Upper lobe of right lung (tissue), 1 donor: ENCODE measurements at regions not wholly inside any gene's neighbourhood (a gene's known extent, or its start where the extent isn't known, plus 50 kb on each side); places are given as distances from the start of the nearest gene placed in this dataset.
"Not testable (repeated sequence)": the region's sequence is repeated elsewhere in the genome, so short reads cannot be mapped to it uniquely, and the experiment has no call there.

Source experiments
- ATAC-seq: fragments of 200-7000 bp; cut with Tn5 transposase; one replicate; pipeline ENCODE4 v1.9.1; 2020; ENCODE audit warnings: mild to moderate bottlenecking, moderate library complexity
- DNase-seq: peaks from one replicate; pipeline ENCODE4 v3.0.0-alpha.2; 2020
- H3K27ac ChIP-seq: fragments of 200-600 bp; one replicate; pipeline ENCODE4 v1.8.0; 2022
- H3K27me3 ChIP-seq: fragments of 200-600 bp; one replicate; pipeline ENCODE4 v1.8.0; 2022; ENCODE audit warnings: mild to moderate bottlenecking
- H3K36me3 ChIP-seq: fragments of 200-600 bp; one replicate; pipeline ENCODE4 v1.8.0; 2022
- H3K4me1 ChIP-seq: fragments of 200-600 bp; one replicate; pipeline ENCODE4 v1.8.0; 2022
- H3K4me3 ChIP-seq: fragments of 200-600 bp; one replicate; pipeline ENCODE4 v1.8.0; 2022; ENCODE audit warnings: mild to moderate bottlenecking
- H3K9me3 ChIP-seq: fragments of 200-600 bp; one replicate; pipeline ENCODE4 v1.8.0; 2022
- CTCF ChIP-seq: fragments of 200-600 bp; IDR thresholded peaks from one replicate; pipeline ENCODE4 v1.8.0; 2022; ENCODE audit warnings: antibody characterized with exemption
- intact Hi-C: fragments of 100-400 bp; cut with DNase I; formaldehyde crosslinking; loops from one replicate; pipeline ENCODE4 v1.11.0; 2022
- donor health status: DM: no; HTN: yes; CAD: no; lungs with severe emphysema.

DNA sequence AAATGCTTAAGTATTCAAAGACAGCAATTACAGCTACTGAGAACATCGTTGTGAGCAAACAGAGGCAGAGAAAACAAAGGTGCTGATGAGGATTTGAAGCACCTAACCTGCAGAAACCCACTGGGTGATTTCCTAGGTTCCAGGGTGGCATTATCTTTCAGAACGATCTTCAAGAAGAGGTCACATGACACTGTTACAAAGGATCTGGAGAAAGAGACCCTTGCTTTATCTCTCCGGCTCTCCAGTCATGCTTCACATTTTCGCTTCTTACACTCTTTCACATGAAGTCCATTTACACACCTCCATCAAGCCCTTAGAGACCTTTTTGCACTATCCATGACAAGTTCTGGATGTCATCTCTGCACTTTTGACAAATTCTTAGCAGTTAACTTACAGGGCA lies 70.8 kb downstream of the GOLGA8B start:
- intact Hi-C loops = no loop called here
- no peak for DNase-seq
- peaks cover 5% of the 10 kb centered on the region for H3K4me1 ChIP-seq
- H3K4me3 ChIP-seq = no peak overlapping the region
- ATAC-seq = no peak
- TF ChIP-seq CTCF = no peak
- H3K27ac ChIP-seq = no peak overlapping the region
- no peaks in the 10 kb centered on the region for H3K36me3 ChIP-seq
- no peaks in the 10 kb centered on the region for H3K9me3 ChIP-seq
- H3K27me3 ChIP-seq = peaks cover 4% of the 10 kb centered on the region

- Histone ChIP-seq H3K27me3 (peaks cover 24% of the 10 kb centered on the region), H3K9me3 (no peaks in the 10 kb centered on the region), H3K36me3 (no peaks in the 10 kb centered on the region), H3K4me1 (no peaks in the 10 kb centered on the region), H3K27ac (no peak overlapping the region), H3K4me3 (no peak overlapping the region)
- ATAC-seq = no peak
- intact Hi-C loops = no loop called here
- no peak for DNase-seq
- TF ChIP-seq CTCF = no peak
Observed at GRCh38 chr15:34501131-34501530, 63.5 kb upstream of the GOLGA8A start.

- H3K4me1 ChIP-seq = no peaks in the 10 kb centered on the region
- no peaks in the 10 kb centered on the region for H3K36me3 ChIP-seq
- intact Hi-C loops = no loop called here
- peaks cover 67% of the 10 kb centered on the region for H3K27me3 ChIP-seq
- H3K27ac ChIP-seq = no peak overlapping the region
- ATAC-seq = peak; percentile 37
- no peaks in the 10 kb centered on the region for H3K9me3 ChIP-seq
- no peak for TF ChIP-seq CTCF
- no peak overlapping the region for H3K4me3 ChIP-seq
- no peak for DNase-seq
Observed at GRCh38 chr15:34496207-34496995, 58.8 kb upstream of the GOLGA8A start.

GRCh38 chr15:34495707-34496106 lies 58.1 kb upstream of the GOLGA8A start:
- intact Hi-C loops, H3K36me3 ChIP-seq, H3K4me1 ChIP-seq, DNase-seq, H3K9me3 ChIP-seq, H3K27ac ChIP-seq, H3K4me3 ChIP-seq: not testable (repeated sequence)
- ATAC-seq = peak; percentile 29
- H3K27me3 ChIP-seq = peaks cover 70% of the 10 kb centered on the region

DNA sequence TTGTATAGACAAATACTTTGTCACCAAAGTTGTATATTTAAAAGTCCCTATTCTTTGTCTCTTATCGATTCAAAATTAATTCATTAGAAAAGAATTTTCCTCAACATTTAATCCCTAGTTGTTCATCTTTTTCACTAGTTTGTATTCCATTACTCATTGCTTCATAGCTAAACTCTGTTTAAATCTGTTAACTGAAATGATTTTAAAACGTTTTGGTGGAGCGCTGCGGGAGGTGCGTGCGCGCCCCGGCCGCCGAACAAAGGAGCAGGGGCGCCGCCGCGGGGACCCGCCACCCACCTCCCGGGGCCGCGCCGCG lies 56.4 kb upstream of the GOLGA8A start:
- no peak for TF ChIP-seq CTCF
- intact Hi-C loops = no loop called here
- H3K36me3 ChIP-seq = no peaks in the 10 kb centered on the region
- H3K4me1 ChIP-seq = no peaks in the 10 kb centered on the region
- H3K27me3 ChIP-seq = peaks cover 68% of the 10 kb centered on the region
- no peak overlapping the region for H3K4me3 ChIP-seq
- H3K9me3 ChIP-seq = no peaks in the 10 kb centered on the region
- no peak overlapping the region for H3K27ac ChIP-seq
- no peak for DNase-seq
- no peak for ATAC-seq

- no peaks in the 10 kb centered on the region for H3K36me3 ChIP-seq
- TF ChIP-seq CTCF = no peak
- peaks cover 62% of the 10 kb centered on the region for H3K27me3 ChIP-seq
- no peak overlapping the region for H3K27ac ChIP-seq
- no peaks in the 10 kb centered on the region for H3K4me1 ChIP-seq
- H3K9me3 ChIP-seq = no peaks in the 10 kb centered on the region
- ATAC-seq = no peak
- H3K4me3 ChIP-seq = no peak overlapping the region
- DNase-seq = no peak
- intact Hi-C loops = no loop called here
Observed at GRCh38 chr15:34493001-34493400, 55.4 kb upstream of the GOLGA8A start.

DNA sequence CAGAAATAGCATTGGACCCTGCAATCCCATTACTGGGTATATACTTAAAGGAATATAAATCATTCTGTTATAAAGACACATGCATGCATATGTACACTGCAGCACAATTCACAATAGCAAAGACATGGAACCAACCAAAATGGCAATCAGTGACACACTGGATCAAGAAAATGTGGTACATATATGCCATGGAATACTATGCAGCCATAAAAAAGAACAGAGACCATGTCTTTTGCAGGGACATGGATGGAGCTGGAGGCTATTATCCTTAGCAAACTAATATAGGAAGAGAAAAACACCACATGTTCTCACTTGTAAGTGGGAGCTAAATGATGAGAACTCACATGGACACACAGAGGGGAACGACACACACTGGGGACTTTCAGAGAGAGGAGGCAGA lies 53.9 kb upstream of the GOLGA8A start:
- H3K9me3 ChIP-seq, H3K4me1 ChIP-seq, ATAC-seq, H3K4me3 ChIP-seq, intact Hi-C loops, DNase-seq, H3K36me3 ChIP-seq, H3K27ac ChIP-seq: not testable (repeated sequence)
- H3K27me3 ChIP-seq = peaks cover 50% of the 10 kb centered on the region
